ENCODE measurements at regions not wholly inside any gene's neighbourhood (a gene's known extent, or its start where the extent isn't known, plus 50 kb on each side); places are given as distances from the start of the nearest gene placed in this dataset.
A peak's percentile ranks its signal among the peaks of the same experiment; 100 is the strongest.
"Not testable (repeated sequence)": the region's sequence is repeated elsewhere in the genome, so short reads cannot be mapped to it uniquely, and the experiment has no call there.

DNA sequence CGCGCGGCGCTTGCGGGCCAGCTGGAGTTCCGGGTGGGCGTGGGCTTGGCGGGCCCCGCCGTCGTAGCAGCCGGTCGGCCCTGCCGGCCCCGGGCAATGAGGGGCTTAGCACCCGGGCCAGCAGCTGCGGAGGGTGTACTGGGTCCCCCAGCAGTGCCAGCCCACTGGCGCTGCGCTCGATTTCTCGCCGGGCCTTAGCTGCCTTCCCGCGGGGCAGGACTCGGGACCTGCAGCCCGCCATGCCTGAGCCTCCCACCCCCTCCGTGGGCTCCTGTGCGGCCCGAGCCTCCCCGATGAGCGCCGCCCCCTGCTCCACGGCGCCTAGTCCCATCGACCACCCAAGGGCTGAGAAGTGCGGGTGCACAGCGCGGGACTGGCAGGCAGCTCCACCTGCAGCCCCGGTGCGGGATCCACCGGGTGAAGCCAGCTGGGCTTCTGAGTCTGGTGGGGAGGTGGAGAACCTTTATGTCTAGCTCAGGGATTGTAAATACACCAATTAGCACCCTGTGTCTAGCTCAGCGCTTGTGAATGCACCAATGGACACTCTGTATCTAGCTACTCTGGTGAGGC, 99.4 kb upstream of the NRBF2 start:
- H3K4me1 Mint-ChIP-seq (ENCODE audit: low read depth); DNase-seq (ENCODE audit: low spot score); H3K27me3 Mint-ChIP-seq (ENCODE audit: low read depth); intact Hi-C loops (cut with micrococcal nuclease); H3K9me3 Mint-ChIP-seq; H3K4me3 Mint-ChIP-seq (ENCODE audit: low read depth); H3K36me3 Mint-ChIP-seq (ENCODE audit: low read depth); H3K27ac Mint-ChIP-seq: not testable (repeated sequence)

DNA sequence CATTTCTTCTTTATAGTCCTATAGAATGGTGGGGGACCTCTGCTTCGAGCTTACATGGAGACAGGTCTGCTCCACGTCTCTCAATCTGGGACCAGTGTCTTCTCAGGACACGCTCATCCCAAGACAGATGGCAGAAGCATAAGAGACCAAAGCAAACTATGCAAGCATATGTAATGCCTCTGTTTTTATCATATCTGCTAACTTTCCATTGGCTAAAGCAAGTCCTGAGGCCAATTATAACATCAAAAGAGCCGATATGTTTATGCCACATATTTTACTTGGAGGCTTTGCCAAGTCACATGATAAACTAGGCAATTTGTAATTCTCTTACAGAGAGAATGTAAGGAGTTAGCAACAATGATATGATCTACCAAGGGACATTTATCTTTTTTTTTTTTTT, 102.6 kb upstream of the NRBF2 start:
- intact Hi-C loops (cut with micrococcal nuclease): no loop called here
- no peak for DNase-seq (ENCODE audit: low spot score)
- Mint-ChIP-seq H3K4me1 (ENCODE audit: low read depth) (no peaks in the 10 kb centered on the region), H3K36me3 (ENCODE audit: low read depth) (no peaks in the 10 kb centered on the region), H3K9me3 (no peaks in the 10 kb centered on the region), H3K4me3 (ENCODE audit: low read depth) (no peak overlapping the region), H3K27me3 (ENCODE audit: low read depth) (peaks cover 18% of the 10 kb centered on the region), H3K27ac (no peak overlapping the region)

DNA sequence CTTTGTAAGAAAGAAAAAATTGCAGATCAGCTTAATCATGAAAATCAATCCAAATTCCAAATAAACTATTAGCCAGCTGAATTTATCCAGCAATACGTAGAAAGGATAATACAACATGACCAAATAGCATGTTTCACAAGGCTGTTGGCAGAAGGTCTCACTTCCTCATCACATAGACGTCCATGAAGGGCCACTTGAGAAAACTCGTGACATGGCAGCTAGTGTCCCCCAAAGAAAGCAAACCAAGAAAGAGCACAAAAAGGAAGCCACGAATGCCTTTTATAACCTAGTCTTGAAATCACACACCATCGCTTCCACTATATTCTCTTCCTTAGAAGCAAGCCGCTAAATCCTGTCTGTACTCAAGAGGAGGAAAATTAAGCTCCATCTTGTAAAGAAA, 105.6 kb upstream of the NRBF2 start:
- peaks cover 21% of the 10 kb centered on the region for H3K27me3 Mint-ChIP-seq (ENCODE audit: low read depth)
- H3K9me3 Mint-ChIP-seq: no peaks in the 10 kb centered on the region
- no peaks in the 10 kb centered on the region for H3K36me3 Mint-ChIP-seq (ENCODE audit: low read depth)
- intact Hi-C loops (cut with micrococcal nuclease): no loop called here
- no peak for DNase-seq (ENCODE audit: low spot score)
- H3K4me3 Mint-ChIP-seq (ENCODE audit: low read depth): no peak overlapping the region
- no peak overlapping the region for H3K27ac Mint-ChIP-seq
- H3K4me1 Mint-ChIP-seq (ENCODE audit: low read depth): no peaks in the 10 kb centered on the region

DNA sequence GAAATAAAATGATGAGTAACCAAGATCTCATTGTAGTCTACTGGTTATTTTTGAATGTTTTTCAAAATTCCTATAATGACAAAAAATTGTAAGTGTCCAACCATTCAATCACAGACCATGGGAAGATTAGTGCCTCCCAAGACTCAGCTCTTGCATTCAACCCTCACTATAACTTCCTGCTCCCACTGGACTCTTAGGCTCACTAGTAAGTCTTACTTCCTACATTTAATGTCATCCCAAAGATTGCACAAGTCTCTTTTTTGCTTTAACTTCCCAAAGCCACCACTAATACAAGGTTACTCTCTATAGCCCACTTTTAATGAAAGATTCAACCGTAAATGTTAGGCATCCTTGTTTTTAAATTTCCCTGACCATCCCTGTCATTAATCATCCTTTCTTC, 111.9 kb upstream of the NRBF2 start:
- no peaks in the 10 kb centered on the region for H3K9me3 Mint-ChIP-seq
- no peaks in the 10 kb centered on the region for H3K4me1 Mint-ChIP-seq (ENCODE audit: low read depth)
- intact Hi-C loops (cut with micrococcal nuclease): no loop called here
- peaks cover 11% of the 10 kb centered on the region for H3K27me3 Mint-ChIP-seq (ENCODE audit: low read depth)
- no peak overlapping the region for H3K27ac Mint-ChIP-seq
- DNase-seq (ENCODE audit: low spot score): no peak
- no peak overlapping the region for H3K4me3 Mint-ChIP-seq (ENCODE audit: low read depth)
- H3K36me3 Mint-ChIP-seq (ENCODE audit: low read depth): no peaks in the 10 kb centered on the region

DNA sequence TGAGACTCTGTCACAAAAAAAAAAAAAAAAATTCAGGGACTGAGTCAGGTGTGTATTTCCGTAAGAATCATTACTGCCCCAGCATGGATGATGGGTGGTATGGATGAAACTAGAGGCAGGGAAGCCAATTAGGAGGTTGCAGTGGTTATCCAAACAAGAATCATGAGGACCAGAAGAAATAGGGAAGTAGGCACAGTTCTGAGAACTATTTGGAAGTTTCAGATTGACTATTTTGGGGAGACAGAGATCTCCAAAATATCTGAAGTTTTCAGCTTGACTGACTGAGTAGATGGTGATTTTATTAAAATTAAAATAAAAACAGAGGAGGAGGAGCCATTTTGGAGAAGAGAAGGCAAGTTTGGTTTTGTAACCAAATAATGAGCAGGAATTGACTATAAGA, 119.4 kb upstream of the NRBF2 start:
- Mint-ChIP-seq H3K36me3 (ENCODE audit: low read depth) (no peaks in the 10 kb centered on the region), H3K27ac (no peak overlapping the region), H3K4me1 (ENCODE audit: low read depth) (peaks cover 1% of the 10 kb centered on the region), H3K4me3 (ENCODE audit: low read depth) (no peak overlapping the region), H3K9me3 (no peaks in the 10 kb centered on the region), H3K27me3 (ENCODE audit: low read depth) (peaks cover 10% of the 10 kb centered on the region)
- no peak for DNase-seq (ENCODE audit: low spot score)
- intact Hi-C loops (cut with micrococcal nuclease): no loop called here

DNA sequence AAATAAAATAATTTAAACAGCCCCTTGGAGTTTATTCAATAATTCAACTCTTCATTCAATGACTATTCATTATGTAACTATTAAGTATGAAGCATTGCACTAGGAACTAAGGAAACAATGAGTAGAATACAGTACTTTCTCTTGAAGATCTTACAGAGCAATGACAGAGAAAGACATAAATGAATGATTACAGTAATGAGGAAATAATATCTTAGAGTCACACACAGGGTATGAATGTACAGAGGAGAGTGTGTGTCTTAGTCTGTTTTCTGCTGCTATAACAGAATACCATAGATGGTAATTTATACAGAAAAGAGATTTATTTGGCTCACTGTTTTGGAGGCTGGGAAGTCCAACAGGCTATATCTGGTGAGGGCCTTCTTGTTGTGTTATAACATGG, 120.5 kb upstream of the NRBF2 start:
- Mint-ChIP-seq H3K27ac (no peak overlapping the region), H3K27me3 (ENCODE audit: low read depth) (peaks cover 8% of the 10 kb centered on the region), H3K36me3 (ENCODE audit: low read depth) (no peaks in the 10 kb centered on the region), H3K4me3 (ENCODE audit: low read depth) (no peak overlapping the region), H3K4me1 (ENCODE audit: low read depth) (peaks cover 1% of the 10 kb centered on the region), H3K9me3 (no peaks in the 10 kb centered on the region)
- DNase-seq (ENCODE audit: low spot score): no peak
- intact Hi-C loops (cut with micrococcal nuclease): no loop called here

DNA sequence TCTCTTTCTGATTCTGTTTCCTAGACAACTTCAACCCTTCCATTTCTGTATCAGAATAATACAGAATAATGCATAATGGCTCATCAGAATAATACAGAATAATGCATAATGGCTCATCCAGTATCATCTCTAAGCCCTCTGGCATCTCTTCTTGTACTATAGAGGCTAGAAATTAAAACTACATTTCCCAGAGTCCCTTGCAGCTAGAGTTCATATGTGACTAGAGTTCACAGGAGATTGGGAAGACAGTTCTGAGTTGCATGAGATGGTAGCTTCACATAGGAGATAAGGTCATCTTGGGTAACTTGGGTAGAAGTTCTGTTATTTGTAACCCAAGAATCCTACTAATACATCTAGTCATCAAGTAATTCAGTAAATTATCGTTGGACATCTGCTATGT, 122.9 kb upstream of the NRBF2 start:
- peaks cover 5% of the 10 kb centered on the region for H3K27me3 Mint-ChIP-seq (ENCODE audit: low read depth)

DNA sequence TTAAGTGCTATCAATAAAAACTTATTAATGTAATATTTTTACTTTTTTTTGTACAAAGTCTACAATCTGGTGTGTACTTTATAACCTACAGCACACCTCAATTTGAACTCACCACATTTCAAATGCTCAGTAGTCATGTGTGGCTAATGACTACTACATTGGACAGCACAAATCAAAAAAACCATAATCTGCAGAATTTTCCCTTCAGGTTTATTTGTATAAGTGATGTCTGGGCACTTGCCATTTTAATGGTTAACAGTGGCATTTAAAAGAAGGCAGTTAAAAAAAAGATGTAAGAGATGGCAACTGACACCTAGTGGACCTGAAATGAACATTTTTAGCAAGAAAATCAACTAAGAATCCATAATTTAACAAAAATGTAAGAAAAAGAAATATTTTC, 124.6 kb upstream of the NRBF2 start:
- intact Hi-C loops (cut with micrococcal nuclease): no loop called here
- peaks cover 5% of the 10 kb centered on the region for H3K27me3 Mint-ChIP-seq (ENCODE audit: low read depth)
- no peaks in the 10 kb centered on the region for H3K9me3 Mint-ChIP-seq
- no peak overlapping the region for H3K27ac Mint-ChIP-seq
- peaks cover 35% of the 10 kb centered on the region for H3K4me1 Mint-ChIP-seq (ENCODE audit: low read depth)
- no peak for DNase-seq (ENCODE audit: low spot score)
- H3K4me3 Mint-ChIP-seq (ENCODE audit: low read depth): no peak overlapping the region
- no peaks in the 10 kb centered on the region for H3K36me3 Mint-ChIP-seq (ENCODE audit: low read depth)

More for the DNA sequence above, 122.9 kb upstream of the NRBF2 start:
- H3K27ac Mint-ChIP-seq: no peak overlapping the region
- H3K4me3 Mint-ChIP-seq (ENCODE audit: low read depth): no peak overlapping the region
- H3K4me1 Mint-ChIP-seq (ENCODE audit: low read depth): peaks cover 20% of the 10 kb centered on the region
- H3K36me3 Mint-ChIP-seq (ENCODE audit: low read depth): no peaks in the 10 kb centered on the region
- no peak for DNase-seq (ENCODE audit: low spot score)
- intact Hi-C loops (cut with micrococcal nuclease): no loop called here
- H3K9me3 Mint-ChIP-seq: no peaks in the 10 kb centered on the region

DNA sequence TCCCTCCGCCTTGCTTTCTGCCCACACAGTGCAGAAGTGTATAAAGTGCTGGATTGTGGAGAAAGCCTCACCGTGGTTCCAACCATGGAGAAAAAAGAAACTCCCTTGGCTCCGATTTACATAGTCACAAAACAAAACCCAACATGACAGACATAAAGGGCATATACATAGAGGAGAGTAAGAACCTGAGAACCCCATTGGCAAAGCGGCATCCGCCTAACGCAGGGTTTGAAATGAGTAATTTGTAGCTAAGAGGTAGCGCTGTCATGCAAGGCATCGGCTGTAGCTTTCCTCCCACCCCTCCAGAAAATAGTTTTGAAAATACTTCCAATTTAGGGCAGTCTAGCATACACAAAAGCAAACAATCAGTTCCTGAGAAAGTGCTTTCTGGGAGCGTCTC, 126.0 kb upstream of the NRBF2 start:
- Mint-ChIP-seq H3K4me3 (ENCODE audit: low read depth) (no peak overlapping the region), H3K27ac (no peak overlapping the region)
- intact Hi-C loops (cut with micrococcal nuclease): no loop called here

DNA sequence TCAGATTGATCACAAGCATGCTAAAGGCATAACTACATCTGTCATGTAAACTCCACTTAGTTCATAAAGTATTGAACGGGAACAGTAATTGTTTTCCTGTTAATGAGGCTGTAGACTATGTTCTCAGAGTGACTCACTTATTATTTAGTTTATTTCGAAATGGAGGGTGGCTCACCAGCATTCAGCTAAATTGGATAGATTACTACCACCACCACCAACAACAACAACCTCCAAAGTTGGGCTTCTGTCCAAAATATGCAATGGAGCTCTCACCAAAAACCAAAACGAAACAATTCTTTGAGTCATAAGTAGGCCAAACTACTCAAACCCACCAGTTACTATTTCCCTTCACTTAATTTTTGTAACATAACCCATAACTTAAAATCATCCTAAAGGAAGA, 127.9 kb upstream of the NRBF2 start:
- Mint-ChIP-seq H3K9me3 (no peaks in the 10 kb centered on the region), H3K4me3 (ENCODE audit: low read depth) (no peak overlapping the region), H3K27me3 (ENCODE audit: low read depth) (peaks cover 5% of the 10 kb centered on the region), H3K36me3 (ENCODE audit: low read depth) (no peaks in the 10 kb centered on the region), H3K4me1 (ENCODE audit: low read depth) (peaks cover 33% of the 10 kb centered on the region), H3K27ac (no peak overlapping the region)
- intact Hi-C loops (cut with micrococcal nuclease): no loop called here
- no peak for DNase-seq (ENCODE audit: low spot score)

More for the DNA sequence above, 126.0 kb upstream of the NRBF2 start:
- no peaks in the 10 kb centered on the region for H3K9me3 Mint-ChIP-seq
- no peak for DNase-seq (ENCODE audit: low spot score)
- peaks cover 35% of the 10 kb centered on the region for H3K4me1 Mint-ChIP-seq (ENCODE audit: low read depth)
- no peaks in the 10 kb centered on the region for H3K36me3 Mint-ChIP-seq (ENCODE audit: low read depth)
- peaks cover 5% of the 10 kb centered on the region for H3K27me3 Mint-ChIP-seq (ENCODE audit: low read depth)

DNA sequence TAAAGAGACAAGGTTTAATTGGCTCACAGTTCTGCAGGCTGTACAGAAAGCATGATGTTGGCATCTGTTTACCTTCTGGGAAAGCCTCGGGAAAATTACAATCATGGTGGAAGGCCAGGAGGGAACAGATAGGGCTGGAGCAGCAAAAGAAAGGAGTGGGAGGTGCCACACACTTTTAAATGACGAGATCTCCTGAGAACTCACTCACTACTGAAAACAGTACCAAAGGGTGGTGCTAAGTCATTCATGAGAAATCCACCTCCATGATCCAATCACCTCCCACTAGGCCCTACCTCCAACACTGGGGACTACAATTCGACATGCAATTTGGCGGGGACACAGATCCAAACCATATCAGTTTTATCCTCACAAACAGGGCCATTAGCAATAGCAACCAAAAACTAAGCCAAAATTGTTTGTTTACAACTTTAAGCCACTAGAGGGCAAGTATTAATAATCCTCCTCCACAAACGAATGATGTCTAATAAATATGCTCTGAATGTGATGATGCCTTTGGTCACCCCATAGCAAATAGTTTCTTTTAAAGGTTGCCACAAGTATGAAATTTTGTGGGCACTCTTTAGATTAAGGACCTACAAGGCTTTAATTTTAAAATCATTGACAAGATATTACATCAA, 129.2 kb upstream of the NRBF2 start:
- intact Hi-C loops (cut with micrococcal nuclease): loop anchor here (1.0 kb wide), 1 partner anchor 8 kb away; no protein-coding TSS in a partner anchor
- Mint-ChIP-seq H3K27ac (no peak overlapping the region), H3K27me3 (ENCODE audit: low read depth) (no peaks in the 10 kb centered on the region), H3K4me3 (ENCODE audit: low read depth) (no peak overlapping the region), H3K9me3 (no peaks in the 10 kb centered on the region), H3K36me3 (ENCODE audit: low read depth) (no peaks in the 10 kb centered on the region), H3K4me1 (ENCODE audit: low read depth) (peaks cover 33% of the 10 kb centered on the region)
- DNase-seq (ENCODE audit: low spot score): no peak

DNA sequence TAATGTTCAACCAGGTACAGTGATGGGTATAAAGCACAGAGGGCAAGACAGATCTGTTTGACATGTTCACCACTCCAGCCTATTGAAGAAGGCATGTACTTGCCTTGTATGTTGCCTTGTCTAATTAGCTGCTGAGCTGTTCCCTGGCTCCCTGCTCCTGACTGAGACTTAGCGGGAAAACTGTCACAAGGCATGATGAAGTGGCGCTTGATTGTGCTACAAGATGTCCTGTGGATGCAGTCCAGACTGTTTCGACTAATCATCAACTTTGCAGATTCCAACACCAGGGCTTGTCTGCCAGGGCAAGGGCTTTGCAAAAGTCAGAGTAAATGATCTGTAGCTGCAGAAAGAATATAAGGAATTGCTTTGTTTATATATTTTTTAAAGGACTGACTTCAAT, 136.2 kb upstream of the NRBF2 start:
- Mint-ChIP-seq H3K27me3 (ENCODE audit: low read depth) (no peaks in the 10 kb centered on the region), H3K4me3 (ENCODE audit: low read depth) (no peak overlapping the region), H3K9me3 (no peaks in the 10 kb centered on the region), H3K27ac (peak overlapping the region; percentile 96), H3K36me3 (ENCODE audit: low read depth) (no peaks in the 10 kb centered on the region), H3K4me1 (ENCODE audit: low read depth) (peaks cover 45% of the 10 kb centered on the region)
- intact Hi-C loops (cut with micrococcal nuclease): loop anchor here (1.0 to 10.0 kb wide), 4 partner anchors 7 to 952 kb away; no protein-coding TSS in a partner anchor
- DNase-seq (ENCODE audit: low spot score): no peak

DNA sequence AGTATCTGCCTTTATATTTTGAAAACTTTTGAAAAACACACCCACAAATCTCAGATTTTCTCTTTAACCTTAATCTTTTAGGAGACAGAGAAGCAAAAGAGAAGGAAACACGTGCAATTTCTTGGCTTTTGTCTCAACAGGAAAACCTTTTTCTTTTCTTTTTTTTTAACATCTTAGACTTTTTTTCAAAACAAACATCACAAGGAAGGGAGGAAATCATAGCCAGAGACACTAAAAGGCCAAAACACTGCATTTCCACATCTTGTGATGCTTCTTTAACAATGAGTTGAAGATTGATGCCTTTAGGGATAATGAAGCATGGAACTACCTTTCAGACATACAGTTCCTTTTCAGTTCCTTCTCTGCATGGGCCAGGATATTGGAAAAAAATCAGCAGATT, 136.6 kb upstream of the NRBF2 start:
- Mint-ChIP-seq H3K4me3 (ENCODE audit: low read depth) (no peak overlapping the region), H3K4me1 (ENCODE audit: low read depth) (peaks cover 49% of the 10 kb centered on the region), H3K27ac (peak overlapping the region; percentile 96), H3K27me3 (ENCODE audit: low read depth) (no peaks in the 10 kb centered on the region), H3K9me3 (no peaks in the 10 kb centered on the region), H3K36me3 (ENCODE audit: low read depth) (no peaks in the 10 kb centered on the region)
- no peak for DNase-seq (ENCODE audit: low spot score)
- intact Hi-C loops (cut with micrococcal nuclease): loop anchor here (1.0 to 10.0 kb wide), 4 partner anchors 8 to 952 kb away; no protein-coding TSS in a partner anchor
